GM12864 (cell line): ENCODE measurements at regions not wholly inside any gene's neighbourhood (a gene's known extent, or its start where the extent isn't known, plus 50 kb on each side); places are given as distances from the start of the nearest gene placed in this dataset.
"Not testable (repeated sequence)": the region's sequence is repeated elsewhere in the genome, so short reads cannot be mapped to it uniquely, and the experiment has no call there.

Experiments
- DNase-seq: peaks from one replicate; pipeline ENCODE4 v3.0.0-alpha.2; 2011; ENCODE audit warnings: low read depth
- H3K4me3 ChIP-seq: 2 replicates; pipeline ENCODE4 v1.5.1; 2011; ENCODE audit warnings: mild to moderate bottlenecking, low read depth, low read length, control low read depth
- CTCF ChIP-seq: IDR thresholded peaks from 2 replicates; pipeline ENCODE4 v1.5.1; 2011; ENCODE audit warnings: low read depth, mild to moderate bottlenecking, moderate library complexity, low read length, control low read depth, inconsistent platforms; ENCODE audit errors: missing control alignments

- H3K4me3 ChIP-seq, result no peak overlapping the region
- no peak for TF ChIP-seq CTCF
- no peak for DNase-seq
Measured at GRCh38 chr7:19964246-19964645, 190.8 kb upstream of the TMEM196 start.

- no peak overlapping the region for H3K4me3 ChIP-seq
- no peak for DNase-seq
- TF ChIP-seq CTCF, result no peak
Measured at GRCh38 chr7:19963695-19964094, 190.3 kb upstream of the TMEM196 start.

- DNase-seq, result no peak
- H3K4me3 ChIP-seq, result no peak overlapping the region
- no peak for TF ChIP-seq CTCF
Measured at GRCh38 chr7:19958309-19958896, 185.0 kb upstream of the TMEM196 start.

- no peak for TF ChIP-seq CTCF
- no peak for DNase-seq
- H3K4me3 ChIP-seq, result no peak overlapping the region
Measured at GRCh38 chr7:19957664-19958063, 184.2 kb upstream of the TMEM196 start.

DNA sequence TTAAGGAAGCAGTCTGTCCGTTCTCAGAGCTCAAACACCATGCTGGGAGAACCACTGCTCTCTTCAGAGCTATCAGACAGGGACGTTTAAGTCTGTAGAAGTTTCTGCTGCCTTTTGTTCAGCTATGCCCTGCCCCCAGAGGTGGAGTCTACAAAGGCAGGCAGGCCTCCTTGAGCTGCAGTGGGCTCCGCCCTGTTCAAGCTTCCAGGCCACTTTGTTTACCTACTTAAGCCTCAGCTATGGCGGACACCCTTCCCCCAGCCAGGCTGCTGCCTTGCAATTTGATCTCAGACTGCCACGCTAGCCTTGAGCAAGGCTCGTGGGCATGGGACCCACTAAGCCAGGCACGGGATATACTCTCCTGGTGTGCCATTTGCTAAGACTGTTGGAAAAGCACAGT, 180.7 kb upstream of the TMEM196 start:
- H3K4me3 ChIP-seq, DNase-seq: not testable (repeated sequence)

DNA sequence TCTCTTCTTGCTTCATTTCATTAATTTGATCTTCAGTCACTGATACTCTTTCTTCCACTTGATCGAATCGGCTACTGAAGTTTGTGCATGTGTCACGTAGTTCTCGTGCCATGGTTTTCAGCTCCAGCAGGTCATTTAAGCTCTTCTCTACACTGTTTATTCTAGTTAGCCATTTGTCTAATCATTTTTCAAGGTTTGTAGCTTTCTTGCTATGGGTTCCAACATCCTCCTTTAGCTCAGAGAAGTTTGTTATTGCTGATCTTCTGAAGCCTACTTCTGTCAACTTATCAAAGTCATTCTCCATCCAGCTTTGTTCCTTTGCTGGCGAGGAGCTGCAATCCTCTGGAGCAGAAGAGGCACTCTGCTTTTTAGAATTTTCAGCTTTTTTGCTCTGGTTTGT, 180.0 kb upstream of the TMEM196 start:
- not testable (repeated sequence) for DNase-seq, H3K4me3 ChIP-seq

- no peak for TF ChIP-seq CTCF
- H3K4me3 ChIP-seq, result no peak overlapping the region
- DNase-seq, result no peak
Measured at GRCh38 chr7:19948160-19948559, 174.7 kb upstream of the TMEM196 start.

GRCh38 chr7:19944363-19945120, 171.1 kb upstream of the TMEM196 start:
- TF ChIP-seq CTCF, result no peak
- H3K4me3 ChIP-seq, result no peak overlapping the region
- DNase-seq, result no peak
